HepG2 (cell line): ENCODE measurements at regions not wholly inside any gene's neighbourhood (a gene's known extent, or its start where the extent isn't known, plus 50 kb on each side); places are given as distances from the start of the nearest gene placed in this dataset.

Source experiments
- ATAC-seq: fragments of 200-7000 bp; cut with Tn5 transposase; 3 replicates; pipeline ENCODE4 v1.9.1; 2020; ENCODE audit warnings: mild to moderate bottlenecking, moderate library complexity
- BruUV-seq: library from RNA; stranded (reverse); fragments of 400-500 nt; replicated peaks from 2 replicates; lab custom pipeline; 2021; lab: Mats Ljungman, UMichigan
- CTCF ChIA-PET: fragments of 300-600 bp; formaldehyde crosslinking; extraction: SDS; loops from one replicate; lab custom pipeline; 2021; ENCODE audit warnings: low total read pairs, inconsistent platforms, low intra/inter-chr PET ratio; lab: Yijun Ruan, JAX
- POLR2A ChIA-PET: fragments of 350-600 bp; sonication (Branson Sonifier 250); formaldehyde crosslinking; loops from one replicate; lab custom pipeline; 2020; ENCODE audit warnings: antibody characterized with exemption, inconsistent platforms; lab: Yijun Ruan, JAX
- DNase-seq: peaks from one replicate; pipeline ENCODE4 v3.0.0-alpha.2; 2015; ENCODE audit warnings: low spot score
- FAIRE-seq: peaks from 3 replicates; lab custom pipeline; 2011; peaks lifted over from hg19 to GRCh38; lab: Jason Lieb, UNC
- H2AFZ ChIP-seq: one replicate; pipeline ENCODE4 v1.6.1; 2011; ENCODE audit warnings: low read length, inconsistent platforms
- H3K27ac ChIP-seq: fragments of 300-600 bp; 3 replicates; pipeline ENCODE4 v1.8.0; 2011; ENCODE audit warnings: mixed run types, mild to moderate bottlenecking, mixed read lengths, low read length, inconsistent platforms; ENCODE audit not compliant: insufficient read depth; ENCODE audit errors: extremely low read length
- H3K27me3 ChIP-seq, 2 experiments: fragments of 200-600 bp in 1 of 2; 2 replicates in 1 of 2; 3 replicates in 1 of 2; pipeline versions ENCODE4 v1.6.0 to v1.8.0; 2011; ENCODE audit warnings: low read length in 2 of 2, mild to moderate bottlenecking in 2 of 2, moderate library complexity in 2 of 2, inconsistent platforms in 1 of 2; ENCODE audit not compliant: insufficient read depth in 2 of 2, control insufficient read depth in 1 of 2
- H3K36me3 ChIP-seq, 2 experiments: fragments of 200-600 bp in 1 of 2; replicated peaks in 1 of 2; 2 replicates in 1 of 2; 3 replicates in 1 of 2; pipeline versions ENCODE4 v1.5.1 to v1.8.0; 2011; ENCODE audit warnings: low read length in 2 of 2, inconsistent platforms in 1 of 2; ENCODE audit not compliant: insufficient read depth in 2 of 2, control insufficient read depth in 1 of 2
- H3K4me1 ChIP-seq: 2 replicates; pipeline ENCODE4 v1.5.1; 2012; ENCODE audit warnings: low read length, inconsistent platforms; ENCODE audit not compliant: insufficient read depth
- H3K4me2 ChIP-seq: 2 replicates; pipeline ENCODE4 v1.6.0; 2011; ENCODE audit warnings: low read depth, low read length, inconsistent platforms
- H3K4me3 ChIP-seq, 3 experiments: fragments of 200-600 bp in 1 of 3; sonication (generic), shearing (Covaris generic) in 1 of 3; replicated peaks in 1 of 3; 2 replicates each; pipeline ENCODE4 v1.5.1; 2011 to 2016; ENCODE audit warnings: low read length in 3 of 3, inconsistent platforms in 2 of 3, low read depth in 2 of 3, mild to moderate bottlenecking in 2 of 3, control low read depth in 1 of 3, mixed read lengths in 1 of 3; ENCODE audit not compliant: insufficient read depth in 1 of 3
- H3K79me2 ChIP-seq: one replicate; pipeline ENCODE4 v1.6.1; 2011; ENCODE audit warnings: low read length, inconsistent platforms; ENCODE audit not compliant: insufficient read depth
- H3K9ac ChIP-seq: 2 replicates; pipeline ENCODE4 v1.6.0; 2011; ENCODE audit warnings: mild to moderate bottlenecking, low read depth, low read length, inconsistent platforms; ENCODE audit not compliant: insufficient read depth
- H3K9me3 ChIP-seq: 2 replicates; pipeline ENCODE4 v1.5.1; 2012; ENCODE audit warnings: mild to moderate bottlenecking, low read length
- H4K20me1 ChIP-seq: 2 replicates; pipeline ENCODE4 v1.6.0; 2011; ENCODE audit warnings: inconsistent platforms, mild to moderate bottlenecking, low read length, moderate library complexity; ENCODE audit not compliant: insufficient read depth
- CHD2 ChIP-seq: IDR thresholded peaks from 2 replicates; pipeline ENCODE4 v1.6.1; 2011; ENCODE audit warnings: low read depth, low read length, improper control_type of control experiment
- ISX ChIP-seq: sonication (generic); formaldehyde crosslinking; conservative IDR thresholded peaks from 2 replicates; pipeline ENCODE4 v1.5.0; 2020; ENCODE audit warnings: missing genetic modification reagents
- KMT2B ChIP-seq: IDR thresholded peaks from 2 replicates; pipeline ENCODE4 v1.6.1; 2016; ENCODE audit warnings: missing genetic modification reagents, missing compliant biosample characterization
- NFAT5 ChIP-seq: sonication (generic); formaldehyde crosslinking; IDR thresholded peaks from 2 replicates; pipeline ENCODE4 v1.4.0; 2020; ENCODE audit warnings: missing genetic modification reagents
- NR0B2 ChIP-seq: sonication (generic); formaldehyde crosslinking; IDR thresholded peaks from 2 replicates; pipeline ENCODE4 v1.4.0; 2020; ENCODE audit warnings: mild to moderate bottlenecking, missing genetic modification reagents
- RARA ChIP-seq: IDR thresholded peaks from 2 replicates; pipeline ENCODE4 v1.6.1; 2016; ENCODE audit warnings: missing genetic modification reagents, missing compliant biosample characterization
- REXO4 ChIP-seq: sonication (generic); formaldehyde crosslinking; IDR thresholded peaks from 2 replicates; pipeline ENCODE4 v1.8.0; 2022; ENCODE audit warnings: missing genetic modification reagents, mild to moderate bottlenecking, borderline replicate concordance
- ZNF782 ChIP-seq: sonication (generic); formaldehyde crosslinking; IDR thresholded peaks from 2 replicates; pipeline ENCODE4 v1.4.0; 2020; ENCODE audit warnings: missing genetic modification reagents, mild to moderate bottlenecking, borderline replicate concordance
- WGBS: methylation state at CpG from one replicate; pipeline ENCODE4 v1.1.6; 2017; ENCODE audit warnings: low lambda C conversion rate; 5-methylcytosine and 5-hydroxymethylcytosine counted together
- in situ Hi-C: cut with HindIII; loops from 2 replicates; pipeline ENCODE4 v1.10.0; 2017; ENCODE audit warnings: low pct_unique_long_range_greater_than_20kb; ENCODE audit not compliant: extremely low pct_ligation_motif_present
- intact Hi-C: fragments of 100-400 bp; cut with micrococcal nuclease; formaldehyde crosslinking; loops from one replicate; pipeline ENCODE4 v1.10.0; 2022; ENCODE audit not compliant: unreplicated experiment
- TF ChIP-seq, protein P1 (sequence below): fragments of 450-650 bp; IDR thresholded peaks from 2 replicates; pipeline ENCODE4 v1.6.1; 2017; ENCODE audit warnings: mild to moderate bottlenecking
- TF ChIP-seq, protein P2 (sequence below): IDR thresholded peaks from 2 replicates; pipeline ENCODE4 v1.6.1; 2016; ENCODE audit warnings: missing compliant biosample characterization, missing genetic modification reagents, borderline replicate concordance

GRCh38 chr3:96264701-96265100 lies 549.7 kb upstream of the EPHA6 start:
- Histone ChIP-seq H3K4me1 (no peaks in the 10 kb centered on the region), H3K79me2 (no peaks in the 10 kb centered on the region)
- CTCF ChIA-PET = no interaction called here
- no peak for TF ChIP-seq NFAT5 (CRISPR knock-in tag)
- TF ChIP-seq, protein P1, sequence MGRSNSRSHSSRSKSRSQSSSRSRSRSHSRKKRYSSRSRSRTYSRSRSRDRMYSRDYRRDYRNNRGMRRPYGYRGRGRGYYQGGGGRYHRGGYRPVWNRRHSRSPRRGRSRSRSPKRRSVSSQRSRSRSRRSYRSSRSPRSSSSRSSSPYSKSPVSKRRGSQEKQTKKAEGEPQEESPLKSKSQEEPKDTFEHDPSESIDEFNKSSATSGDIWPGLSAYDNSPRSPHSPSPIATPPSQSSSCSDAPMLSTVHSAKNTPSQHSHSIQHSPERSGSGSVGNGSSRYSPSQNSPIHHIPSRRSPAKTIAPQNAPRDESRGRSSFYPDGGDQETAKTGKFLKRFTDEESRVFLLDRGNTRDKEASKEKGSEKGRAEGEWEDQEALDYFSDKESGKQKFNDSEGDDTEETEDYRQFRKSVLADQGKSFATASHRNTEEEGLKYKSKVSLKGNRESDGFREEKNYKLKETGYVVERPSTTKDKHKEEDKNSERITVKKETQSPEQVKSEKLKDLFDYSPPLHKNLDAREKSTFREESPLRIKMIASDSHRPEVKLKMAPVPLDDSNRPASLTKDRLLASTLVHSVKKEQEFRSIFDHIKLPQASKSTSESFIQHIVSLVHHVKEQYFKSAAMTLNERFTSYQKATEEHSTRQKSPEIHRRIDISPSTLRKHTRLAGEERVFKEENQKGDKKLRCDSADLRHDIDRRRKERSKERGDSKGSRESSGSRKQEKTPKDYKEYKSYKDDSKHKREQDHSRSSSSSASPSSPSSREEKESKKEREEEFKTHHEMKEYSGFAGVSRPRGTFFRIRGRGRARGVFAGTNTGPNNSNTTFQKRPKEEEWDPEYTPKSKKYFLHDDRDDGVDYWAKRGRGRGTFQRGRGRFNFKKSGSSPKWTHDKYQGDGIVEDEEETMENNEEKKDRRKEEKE = no peak
- no peak for TF ChIP-seq ZNF782 (CRISPR knock-in tag)
- TF ChIP-seq REXO4 (CRISPR knock-in tag) = no peak
- TF ChIP-seq NR0B2 (CRISPR knock-in tag) = no peak
- no peak for TF ChIP-seq KMT2B (CRISPR knock-in tag)
- no peak for TF ChIP-seq CHD2
- TF ChIP-seq, protein P2, sequence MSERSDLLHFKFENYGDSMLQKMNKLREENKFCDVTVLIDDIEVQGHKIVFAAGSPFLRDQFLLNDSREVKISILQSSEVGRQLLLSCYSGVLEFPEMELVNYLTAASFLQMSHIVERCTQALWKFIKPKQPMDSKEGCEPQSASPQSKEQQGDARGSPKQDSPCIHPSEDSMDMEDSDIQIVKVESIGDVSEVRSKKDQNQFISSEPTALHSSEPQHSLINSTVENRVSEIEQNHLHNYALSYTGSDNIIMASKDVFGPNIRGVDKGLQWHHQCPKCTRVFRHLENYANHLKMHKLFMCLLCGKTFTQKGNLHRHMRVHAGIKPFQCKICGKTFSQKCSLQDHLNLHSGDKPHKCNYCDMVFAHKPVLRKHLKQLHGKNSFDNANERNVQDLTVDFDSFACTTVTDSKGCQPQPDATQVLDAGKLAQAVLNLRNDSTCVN (CRISPR knock-in tag) = no peak
- no peak for TF ChIP-seq RARA (CRISPR knock-in tag)
- TF ChIP-seq ISX = no peak

More at GRCh38 chr3:96264701-96265100, 549.7 kb upstream of the EPHA6 start:
- Histone ChIP-seq H4K20me1 (no peaks in the 10 kb centered on the region), H3K36me3 (no peaks in the 10 kb centered on the region), H3K9me3 (no peaks in the 10 kb centered on the region), H3K9ac (no peak overlapping the region), H2AFZ (no peak overlapping the region), H3K27me3 (no peaks in the 10 kb centered on the region), H3K4me3 (no peak overlapping the region), H3K27ac (no peak overlapping the region), H3K4me2 (no peak overlapping the region)
- no peak for DNase-seq
- ATAC-seq = no peak
- WGBS = 15% methylated on average over 2 of the region's 2 CpGs
- in situ Hi-C loops (no loop called here), intact Hi-C loops (no loop called here)
- FAIRE-seq = no peak
- POLR2A ChIA-PET = no interaction called here
- BruUV-seq = no TSS peak
